ENCODE measurements at regions not wholly inside any gene's neighbourhood (a gene's known extent, or its start where the extent isn't known, plus 50 kb on each side); places are given as distances from the start of the nearest gene placed in this dataset.
"Not testable (repeated sequence)": the region's sequence is repeated elsewhere in the genome, so short reads cannot be mapped to it uniquely, and the experiment has no call there.

GRCh38 chrY:7879245-7879644 lies 967.7 kb upstream of the AMELY start:
- ATAC-seq (peak; percentile 59), DNase-seq (ENCODE audit: low spot score) (no peak)

DNA sequence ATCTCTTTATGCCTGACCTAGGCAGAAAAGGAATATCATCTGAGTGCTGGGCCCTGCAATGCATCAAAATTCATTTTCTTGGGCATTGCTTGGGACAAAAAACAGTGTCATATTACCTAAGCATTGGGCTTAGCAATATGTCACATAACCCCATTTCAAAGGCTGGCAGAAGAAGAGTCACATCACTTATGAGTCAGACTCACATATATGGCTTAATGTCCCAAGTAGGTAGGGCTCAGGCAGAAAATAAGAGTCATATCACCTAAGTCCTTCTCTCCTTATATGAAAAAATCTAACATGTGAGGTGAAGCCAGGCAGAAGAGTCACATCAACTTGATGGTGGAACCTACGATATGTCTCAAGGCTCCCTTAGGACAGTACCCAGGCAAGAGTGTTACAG lies 967.2 kb upstream of the AMELY start:
- ATAC-seq (no peak), DNase-seq (ENCODE audit: low spot score) (no peak)

- no peak for ATAC-seq
- DNase-seq (ENCODE audit: low spot score), result no peak
These were observed 965.9 kb upstream of the AMELY start for GRCh38 chrY:7877458-7877857.

GRCh38 chrY:7874080-7874479 lies 962.5 kb upstream of the AMELY start:
- ATAC-seq, result peak; percentile 74
- no peak for DNase-seq (ENCODE audit: low spot score)

DNA sequence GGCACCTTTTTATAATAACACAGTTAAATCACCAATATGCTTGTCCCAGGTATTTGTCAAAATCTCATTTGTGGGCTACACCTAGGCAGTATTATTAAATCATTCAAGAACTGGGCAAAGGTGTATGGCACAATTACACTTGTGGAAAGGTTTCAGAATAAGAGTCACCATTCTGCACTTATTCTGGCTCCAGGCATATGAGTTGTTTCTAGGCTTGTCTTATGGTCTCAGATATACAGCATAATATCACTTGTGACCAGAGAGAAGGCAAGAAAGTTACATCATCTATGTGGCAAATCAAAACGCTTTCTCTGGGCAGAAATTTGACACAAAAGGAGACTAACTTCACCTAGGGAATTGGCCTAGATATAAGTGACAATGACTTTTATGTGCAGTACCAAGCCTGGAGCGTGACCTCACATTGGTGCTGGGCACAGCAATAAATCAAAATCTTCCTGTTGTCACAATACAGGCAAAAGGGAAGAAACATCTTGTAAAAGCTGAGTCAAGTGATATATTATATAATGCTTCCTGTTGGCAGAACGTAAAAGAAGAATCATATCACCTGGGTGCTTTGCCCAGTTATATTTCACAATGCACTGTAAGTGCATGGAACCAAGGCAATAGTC lies 959.9 kb upstream of the AMELY start:
- no peak for DNase-seq (ENCODE audit: low spot score)
- ATAC-seq, result no peak

- no peak for DNase-seq (ENCODE audit: low spot score)
- ATAC-seq, result no peak
These were observed 955.4 kb upstream of the AMELY start for GRCh38 chrY:7866976-7867375.

GRCh38 chrY:7860781-7861614 lies 949.4 kb upstream of the AMELY start:
- ATAC-seq (no peak), DNase-seq (ENCODE audit: low spot score) (no peak)

GRCh38 chrY:7850191-7850590 lies 938.6 kb upstream of the AMELY start:
- no peak for DNase-seq (ENCODE audit: low spot score)
- no peak for ATAC-seq

- DNase-seq (ENCODE audit: low spot score) (no peak), ATAC-seq (no peak)
These were observed 934.2 kb upstream of the AMELY start for GRCh38 chrY:7845776-7846175.

DNA sequence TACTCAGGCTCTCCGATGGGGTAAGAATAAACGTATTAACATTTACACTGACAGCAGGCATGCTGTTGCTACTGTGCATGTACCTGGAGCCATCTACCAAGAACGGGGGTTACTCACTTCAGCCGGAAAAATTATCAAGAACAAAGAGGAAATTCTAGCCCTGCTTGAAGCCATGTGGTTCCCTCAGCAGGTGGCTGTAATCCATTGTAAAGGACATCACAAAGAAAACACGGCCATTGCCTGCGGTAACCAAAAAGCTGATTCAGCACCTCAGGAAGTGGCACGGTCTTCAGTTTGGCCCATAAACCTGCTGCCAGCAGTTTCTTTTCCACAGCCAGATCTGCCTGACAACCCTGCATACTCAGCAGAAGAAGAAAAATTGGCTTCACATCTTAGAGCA lies 925.5 kb upstream of the AMELY start:
- DNase-seq (ENCODE audit: low spot score) (no peak), ATAC-seq (no peak)

GRCh38 chrY:7836366-7836765 lies 924.8 kb upstream of the AMELY start:
- ATAC-seq (no peak), DNase-seq (ENCODE audit: low spot score) (no peak)

GRCh38 chrY:7835416-7835815 lies 923.9 kb upstream of the AMELY start:
- no peak for ATAC-seq
- no peak for DNase-seq (ENCODE audit: low spot score)

DNA sequence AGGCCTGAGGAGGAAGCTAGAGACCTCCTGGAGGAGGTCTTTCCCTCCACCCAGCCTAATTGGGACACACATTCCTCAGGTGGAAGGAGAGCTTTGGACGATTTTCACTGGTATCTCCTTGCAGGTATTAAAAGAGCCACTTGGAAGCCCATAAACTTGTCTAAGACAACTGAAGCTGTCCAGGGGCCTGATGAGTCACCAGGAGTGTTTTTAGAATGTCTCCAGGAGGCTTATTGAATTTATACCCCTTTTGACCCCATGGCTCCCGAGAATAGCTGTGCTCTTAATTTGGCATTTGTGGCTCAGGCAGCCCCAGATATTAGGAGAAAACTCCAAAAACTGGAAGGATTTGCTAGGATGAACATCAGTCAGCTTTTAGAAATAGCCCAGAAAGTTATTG lies 922.7 kb upstream of the AMELY start:
- DNase-seq (ENCODE audit: low spot score) (no peak), ATAC-seq (no peak)

DNA sequence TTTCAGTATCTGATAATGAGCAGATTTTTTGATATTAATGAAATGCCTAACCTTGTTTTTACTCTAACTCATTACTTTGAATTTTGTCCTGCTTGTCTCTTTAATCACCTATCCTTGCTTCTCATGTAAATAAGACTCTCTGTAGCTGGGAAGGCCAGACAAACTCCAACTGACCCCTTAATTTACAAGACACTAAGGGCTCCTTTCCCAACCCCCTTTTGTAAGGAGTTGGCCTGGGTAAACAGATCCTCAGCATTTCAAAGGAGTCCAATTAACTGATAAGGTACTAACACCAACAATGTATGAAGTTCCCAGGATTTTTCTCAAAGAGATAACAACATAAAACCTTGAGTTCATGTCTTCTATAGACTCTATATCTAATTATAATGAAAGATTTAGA lies 919.3 kb upstream of the AMELY start:
- DNase-seq (ENCODE audit: low spot score); ATAC-seq: not testable (repeated sequence)

DNA sequence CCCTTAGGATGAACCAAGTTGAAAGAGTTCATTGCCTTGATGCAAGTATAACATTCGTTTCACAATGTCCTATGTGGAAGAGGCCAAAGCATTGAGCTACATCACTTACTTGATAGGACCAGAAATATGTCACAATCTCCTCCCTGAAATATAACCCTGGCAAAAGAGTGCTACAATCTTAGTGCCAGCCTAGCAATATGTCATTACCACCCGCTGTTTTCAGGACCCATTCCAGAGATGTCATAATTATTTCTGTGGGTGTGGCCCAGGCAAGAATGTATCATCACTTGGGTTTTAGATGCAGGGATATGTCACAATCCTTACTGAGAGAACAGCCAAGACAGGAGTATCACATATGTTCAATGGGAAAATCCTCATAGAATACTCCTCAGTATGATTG lies 915.0 kb upstream of the AMELY start:
- ATAC-seq (no peak), DNase-seq (ENCODE audit: low spot score) (no peak)

DNA sequence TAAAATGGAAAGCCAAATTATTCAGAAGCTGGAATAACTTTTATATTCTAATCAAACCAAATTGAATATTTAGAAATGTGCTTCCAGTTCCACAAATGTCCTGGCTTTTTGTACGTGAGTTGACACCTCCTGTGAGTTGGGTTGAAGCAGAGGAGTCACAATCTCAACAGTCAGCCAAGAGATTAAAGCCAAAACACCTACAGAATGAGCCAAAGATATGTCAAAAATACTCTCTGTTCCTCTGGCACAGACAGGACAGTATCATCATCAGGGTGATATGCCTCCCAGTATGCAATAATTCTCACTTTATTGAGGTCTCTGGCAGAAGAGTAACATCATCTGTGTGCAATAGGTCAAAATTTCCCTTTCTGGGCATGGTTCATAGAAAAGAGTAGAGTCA lies 914.3 kb upstream of the AMELY start:
- no peak for DNase-seq (ENCODE audit: low spot score)
- ATAC-seq, result no peak

- ATAC-seq, result no peak
- no peak for DNase-seq (ENCODE audit: low spot score)
These were observed 909.9 kb upstream of the AMELY start for GRCh38 chrY:7821295-7822035.

DNA sequence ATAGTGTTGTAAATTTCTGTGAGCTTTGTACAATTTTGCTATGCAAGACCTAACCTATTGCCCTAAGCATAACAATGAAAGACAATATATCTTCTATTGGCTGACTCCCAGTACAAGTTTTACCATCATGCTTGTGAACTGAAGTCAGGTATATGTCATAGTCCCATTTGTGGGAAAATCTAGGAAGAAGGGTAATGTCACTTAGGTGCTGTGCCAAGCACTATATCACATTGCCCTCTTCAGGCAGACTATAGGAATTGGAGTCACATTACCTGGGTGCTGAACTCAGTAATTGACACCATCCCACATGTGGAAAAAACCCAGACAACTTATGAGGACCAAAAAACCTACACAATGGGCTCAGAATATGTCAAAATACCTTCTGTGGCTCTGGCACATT lies 907.4 kb upstream of the AMELY start:
- DNase-seq (ENCODE audit: low spot score) (no peak), ATAC-seq (peak; percentile 58)

DNA sequence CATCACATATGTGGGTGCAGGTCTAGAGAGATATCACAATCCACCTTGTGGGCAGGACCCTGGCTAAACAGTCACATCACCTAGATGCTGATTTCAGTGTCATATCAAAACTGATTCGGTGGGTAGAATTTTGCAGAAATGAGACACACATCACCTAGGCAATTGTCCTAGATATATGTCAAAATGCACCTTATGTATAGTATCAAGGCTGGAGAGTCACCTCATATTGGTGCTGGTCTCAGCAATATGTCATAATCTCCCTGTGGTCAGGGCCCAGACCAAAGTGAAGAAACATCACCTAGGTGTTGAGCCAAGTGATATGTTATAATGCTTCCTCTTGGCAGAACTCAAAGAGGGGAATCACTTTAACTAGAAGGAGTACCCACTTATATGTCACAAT lies 905.0 kb upstream of the AMELY start:
- ATAC-seq, result no peak
- DNase-seq (ENCODE audit: low spot score), result no peak

- DNase-seq (ENCODE audit: low spot score) (no peak), ATAC-seq (no peak)
These were observed 904.4 kb upstream of the AMELY start for GRCh38 chrY:7815921-7816320.

- ATAC-seq (no peak), DNase-seq (ENCODE audit: low spot score) (no peak)
These were observed 903.7 kb upstream of the AMELY start for GRCh38 chrY:7815285-7815684.

- no peak for DNase-seq (ENCODE audit: low spot score)
- no peak for ATAC-seq
These were observed 902.8 kb upstream of the AMELY start for GRCh38 chrY:7814361-7814760.

Data from left lobe of liver (tissue), 2 donors.